GM12873 (cell line): ENCODE measurements at regions not wholly inside any gene's neighbourhood (a gene's known extent, or its start where the extent isn't known, plus 50 kb on each side); places are given as distances from the start of the nearest gene placed in this dataset.

ENCODE experiments used
- CTCF ChIP-seq: IDR thresholded peaks from 2 replicates; pipeline ENCODE4 v1.5.1; 2012; ENCODE audit warnings: low read depth, mild to moderate bottlenecking, moderate library complexity, low read length, control low read depth; ENCODE audit not compliant: insufficient read depth; ENCODE audit errors: missing control alignments

GRCh38 chr13:76035711-76036110, 399.6 kb downstream of the LMO7 start:
- no peak for TF ChIP-seq CTCF

- TF ChIP-seq CTCF: no peak
Observed at GRCh38 chr13:76029706-76030105, 393.6 kb downstream of the LMO7 start.

- TF ChIP-seq CTCF: no peak
Observed at GRCh38 chr13:76029088-76029487, 393.0 kb downstream of the LMO7 start.

GRCh38 chr13:76027131-76027530, 391.0 kb downstream of the LMO7 start:
- TF ChIP-seq CTCF: no peak

- no peak for TF ChIP-seq CTCF
Observed at GRCh38 chr13:76025392-76025791, 389.3 kb downstream of the LMO7 start.

GRCh38 chr13:76024151-76024550, 388.0 kb downstream of the LMO7 start:
- TF ChIP-seq CTCF: no peak

GRCh38 chr13:76023652-76024051, 387.5 kb downstream of the LMO7 start:
- no peak for TF ChIP-seq CTCF
